GM19468 (cell line): ENCODE measurements at regions not wholly inside any gene's neighbourhood (a gene's known extent, or its start where the extent isn't known, plus 50 kb on each side); places are given as distances from the start of the nearest gene placed in this dataset.

Experiments used
- ATAC-seq: cut with Tn5 transposase; IDR thresholded peaks from one replicate; pipeline ENCODE4 v1.9.1; 2021; ENCODE audit warnings: mild to moderate bottlenecking, moderate library complexity, moderate number of reproducible peaks; ENCODE audit not compliant: unreplicated experiment; ENCODE audit errors: extremely low read depth

DNA sequence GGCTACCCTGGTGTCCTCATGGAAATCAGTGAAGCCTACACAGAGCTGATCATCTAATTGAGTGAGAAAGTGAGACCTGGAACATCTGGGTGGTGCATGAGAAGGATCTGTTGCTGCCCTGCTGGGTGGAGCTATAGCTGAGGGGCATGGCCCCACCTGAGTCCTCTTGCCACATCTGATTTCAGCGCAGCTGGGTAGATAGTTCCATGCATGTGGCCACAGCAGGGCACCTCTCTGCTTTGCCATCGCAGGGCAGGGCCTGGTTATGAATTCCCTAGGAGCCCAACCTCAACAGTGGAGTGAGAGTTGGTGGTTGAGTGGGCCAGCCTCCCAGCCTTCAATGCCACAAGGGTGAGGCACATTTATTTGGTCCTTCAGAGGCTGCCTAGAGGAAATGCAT is 407.8 kb downstream of the BCL11B start:
- ATAC-seq = no peak

DNA sequence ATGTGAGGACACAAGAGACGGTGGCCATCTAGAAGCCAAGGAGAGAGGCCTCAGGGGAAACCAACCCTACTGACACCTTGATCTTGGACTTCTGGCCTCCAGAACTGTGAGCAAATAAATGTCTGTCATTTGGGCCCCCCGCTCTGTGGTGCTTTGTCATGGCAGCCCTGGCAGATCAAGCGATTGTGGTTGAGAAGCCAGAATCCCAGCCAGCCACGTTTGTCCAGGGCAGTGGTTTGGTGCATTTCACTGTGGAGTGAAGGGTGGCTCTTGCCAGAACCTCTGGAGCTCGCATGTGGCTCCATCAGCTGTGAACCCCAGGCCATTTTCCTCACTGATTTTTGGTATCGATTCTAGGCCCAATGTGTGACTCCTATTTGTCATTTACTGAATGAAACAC is 404.9 kb downstream of the BCL11B start:
- no peak for ATAC-seq

DNA sequence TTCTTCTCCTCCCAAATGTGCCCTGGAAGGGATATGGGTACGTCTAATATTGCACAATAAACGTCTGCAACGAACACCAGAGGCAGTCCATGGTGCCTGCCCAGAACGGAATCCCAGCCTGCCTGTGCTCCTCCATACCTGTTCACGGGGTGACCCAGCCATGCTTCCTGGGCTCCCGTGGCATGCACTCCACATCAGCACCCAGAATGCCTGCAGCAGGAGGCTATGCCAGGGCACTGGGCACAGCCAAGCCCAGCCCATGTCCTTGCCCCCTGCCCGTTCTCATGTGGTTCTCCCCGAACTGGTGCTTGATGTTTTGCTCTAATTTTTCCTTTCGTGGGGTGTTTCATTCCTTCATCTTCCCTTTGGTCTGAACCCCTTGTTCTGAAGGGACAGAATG is 404.3 kb downstream of the BCL11B start:
- ATAC-seq = no peak

DNA sequence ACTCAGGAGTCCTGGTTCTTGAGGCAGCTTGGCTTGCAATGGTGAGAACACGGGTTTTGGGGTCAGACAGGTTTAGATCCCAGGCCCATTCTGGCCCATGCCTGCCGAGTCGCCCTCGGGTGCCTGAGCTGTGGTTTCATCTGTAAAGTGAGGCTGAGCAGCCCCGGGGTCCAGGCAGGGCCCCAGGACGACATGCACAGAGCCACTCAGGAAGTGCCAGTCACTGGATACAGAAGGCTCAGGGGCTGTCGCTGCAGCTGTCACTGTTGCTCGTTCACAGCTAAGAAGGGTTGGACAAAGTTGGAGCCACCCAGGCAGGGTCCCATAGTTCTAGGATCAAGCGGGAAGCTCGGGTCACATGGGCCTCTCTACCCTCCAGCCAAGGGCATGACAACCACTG is 403.1 kb downstream of the BCL11B start:
- no peak for ATAC-seq

DNA sequence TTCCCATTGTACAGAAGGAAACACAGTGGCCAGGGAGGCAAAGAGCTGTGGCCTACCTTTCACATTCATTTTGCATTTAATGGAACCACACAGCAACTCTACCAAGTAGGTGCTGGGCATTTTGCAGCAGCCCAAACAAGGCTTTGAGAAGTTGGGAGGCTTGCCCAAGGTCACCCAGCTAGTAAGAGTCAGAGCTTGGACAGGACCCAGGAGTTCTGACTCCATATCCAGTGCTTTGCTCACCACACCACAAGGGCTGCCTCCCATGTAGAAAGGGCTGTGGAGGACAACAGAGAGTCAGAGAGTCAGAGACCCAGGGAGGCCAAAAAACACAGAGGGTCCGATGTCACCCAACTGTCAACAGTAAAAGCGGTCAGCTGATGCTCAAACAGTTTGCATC is 400.2 kb downstream of the BCL11B start:
- no peak for ATAC-seq

DNA sequence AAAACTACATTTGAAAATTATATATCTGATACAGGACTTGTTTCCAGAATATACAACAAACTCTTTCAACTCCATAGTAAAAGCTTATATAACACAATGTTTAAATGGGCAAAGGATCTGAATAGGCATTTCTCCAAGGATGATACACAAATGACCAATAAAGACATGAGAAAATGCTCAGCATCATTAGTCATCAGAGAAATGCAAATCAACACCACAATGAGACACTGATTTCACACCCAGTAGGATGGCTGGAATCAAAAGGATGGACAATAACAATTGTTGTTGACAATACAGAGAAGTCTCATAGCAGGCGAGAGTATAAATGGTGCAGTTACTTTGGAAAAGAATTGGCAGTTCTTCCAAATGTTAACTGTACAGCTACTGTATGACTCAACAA is 394.9 kb downstream of the BCL11B start:
- ATAC-seq = no peak

DNA sequence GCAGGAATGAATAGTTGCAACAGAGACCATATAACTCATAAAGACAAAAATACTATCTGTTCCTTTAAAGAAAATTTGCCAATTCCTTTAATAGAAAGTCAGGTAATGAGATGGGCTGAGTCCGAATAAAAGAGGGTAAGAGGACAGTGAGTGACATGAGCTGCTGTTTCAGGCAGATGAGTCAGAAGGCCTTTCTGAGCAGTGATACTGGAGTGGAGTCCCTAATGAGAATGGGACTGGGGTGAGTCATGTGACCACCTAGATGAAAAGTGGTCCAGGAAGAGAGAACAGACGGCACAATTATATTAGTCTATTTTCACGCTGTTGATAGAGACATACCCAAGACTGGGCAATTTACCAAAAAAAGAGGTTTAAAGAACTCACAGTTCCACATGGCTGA is 393.7 kb downstream of the BCL11B start:
- no peak for ATAC-seq

DNA sequence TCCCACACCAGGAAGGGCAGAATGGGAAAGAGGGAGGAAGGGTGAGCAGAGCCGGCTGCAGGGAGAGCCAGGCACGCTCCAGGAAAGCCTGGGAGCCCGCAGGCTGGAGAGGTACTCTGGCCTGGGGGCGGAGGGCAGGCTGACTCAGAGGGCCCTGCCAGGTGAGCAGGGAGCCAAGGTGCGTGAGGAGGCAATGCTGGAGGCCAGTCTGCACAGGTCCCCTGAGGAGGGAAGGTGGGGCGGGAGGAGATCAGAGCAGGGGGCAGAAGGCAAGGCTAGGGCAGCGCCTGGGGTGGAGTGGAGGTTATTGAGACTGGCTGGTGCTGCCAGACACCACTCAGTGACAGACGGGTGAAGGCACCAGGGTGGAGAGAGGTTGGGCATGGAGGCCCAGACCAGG is 385.0 kb downstream of the BCL11B start:
- no peak for ATAC-seq

DNA sequence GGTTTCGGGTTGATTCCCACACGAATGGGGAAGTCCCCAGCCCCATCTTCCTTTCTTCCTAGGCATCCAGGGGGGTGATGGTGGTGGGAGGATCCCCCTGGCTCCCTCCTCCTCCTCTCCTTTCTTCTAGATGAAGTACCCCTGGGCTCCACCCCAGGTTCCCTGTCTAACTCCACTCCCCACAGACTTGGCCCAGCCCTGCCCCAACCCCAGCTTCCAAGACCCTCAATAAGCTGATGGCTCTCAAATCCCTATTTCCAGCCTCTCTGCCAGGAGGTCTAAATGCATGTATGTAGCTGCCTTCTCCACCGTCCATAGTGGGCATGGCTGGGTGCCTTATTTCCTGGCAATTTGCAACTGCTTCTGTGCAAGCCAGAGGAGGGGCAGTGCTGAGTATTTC is 383.7 kb downstream of the BCL11B start:
- ATAC-seq = no peak

DNA sequence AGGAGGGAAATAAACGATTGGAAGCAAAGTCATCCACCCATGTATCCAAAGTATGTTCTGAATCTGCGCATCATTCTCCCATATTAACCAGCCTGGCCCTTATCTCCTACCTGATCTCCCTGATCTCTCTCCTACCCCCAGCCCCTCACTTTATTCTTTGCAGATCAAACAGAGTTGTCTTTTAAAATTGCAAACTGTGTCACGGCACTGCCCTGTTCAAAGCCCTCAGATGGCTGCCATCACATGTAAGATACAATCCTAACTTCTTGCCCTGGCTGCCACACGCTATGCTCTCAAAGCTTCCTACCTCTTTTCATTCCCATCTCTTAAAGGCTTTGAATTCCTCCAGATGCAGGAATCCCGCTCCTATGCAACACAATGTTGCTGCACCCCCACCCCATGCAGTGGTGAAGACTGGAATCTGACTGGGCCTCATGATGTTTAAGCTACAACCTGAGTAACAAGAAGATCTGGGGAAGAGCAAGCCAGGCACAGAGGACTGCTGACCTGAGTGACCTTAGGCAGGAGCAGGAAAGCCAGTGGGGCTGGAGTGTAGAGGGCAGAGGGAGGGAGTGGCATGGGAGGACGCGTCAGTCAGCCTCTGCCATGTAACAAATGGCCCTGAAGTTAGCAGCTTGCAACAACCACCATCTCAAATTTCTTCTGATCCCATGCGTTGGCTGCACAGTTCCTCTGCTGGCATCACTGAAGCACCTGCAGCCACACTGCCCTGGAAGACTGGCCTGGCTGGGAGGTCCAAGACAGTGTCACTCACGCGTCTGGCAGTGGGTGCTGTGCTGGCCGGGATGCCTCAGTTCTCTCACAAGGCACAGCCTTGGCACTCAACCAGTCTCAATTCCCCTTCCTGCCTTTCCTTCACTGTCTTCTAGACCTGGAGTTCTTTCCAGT is 382.8 kb downstream of the BCL11B start:
- ATAC-seq = no peak

DNA sequence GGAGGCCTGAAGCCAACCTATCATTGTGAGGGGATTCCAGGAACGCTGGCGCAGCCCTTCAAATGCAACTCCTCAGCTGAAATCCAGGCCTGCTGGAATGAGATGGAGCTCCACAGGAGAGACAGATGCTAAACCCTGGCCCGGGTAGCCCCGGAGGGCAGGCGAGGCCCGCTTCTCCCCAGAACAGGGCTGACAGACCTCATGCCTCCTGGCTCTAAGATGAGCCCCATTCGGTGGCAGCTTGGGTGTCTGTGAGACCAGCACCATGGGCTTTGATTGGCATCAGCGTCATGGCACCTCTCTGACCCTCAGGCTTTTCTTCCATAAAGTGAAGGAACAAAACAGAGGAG is 382.2 kb downstream of the BCL11B start:
- no peak for ATAC-seq

DNA sequence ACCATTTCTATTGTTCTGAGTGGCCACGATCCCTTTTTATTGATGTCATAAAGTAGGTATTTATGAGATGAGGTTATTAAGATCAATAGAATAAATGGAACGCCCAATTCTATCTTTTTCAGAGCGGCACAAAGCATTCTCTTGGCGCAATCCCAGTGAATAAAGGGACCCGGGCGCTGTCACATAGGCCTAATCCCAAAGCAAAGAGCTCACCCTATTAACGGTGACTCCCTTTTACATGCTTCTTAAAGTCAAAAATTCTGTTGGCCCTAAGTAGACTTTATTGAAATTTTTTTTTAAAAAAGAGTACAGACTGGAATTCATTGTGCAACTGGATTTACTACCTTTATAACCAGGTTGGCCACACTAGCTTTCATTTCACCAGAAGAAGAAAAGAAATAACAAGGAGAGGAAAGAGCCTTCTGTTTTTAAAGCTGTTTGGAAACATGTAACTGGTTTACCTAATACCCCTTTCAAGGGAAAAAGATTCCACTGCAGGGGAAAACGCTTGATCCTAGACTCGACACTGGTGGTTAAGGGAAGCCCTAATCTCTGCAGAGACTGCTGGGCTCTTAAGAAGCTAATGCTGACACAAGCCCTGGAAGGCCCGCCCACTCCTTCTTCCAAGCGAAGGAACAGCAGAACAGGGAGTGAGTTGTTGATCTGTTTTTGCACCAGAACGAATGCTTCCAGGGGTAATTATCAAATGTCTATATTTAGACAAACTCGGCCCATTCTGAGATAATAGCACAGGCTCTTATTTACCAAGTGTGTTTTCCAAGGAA is 381.2 kb downstream of the BCL11B start:
- ATAC-seq = no peak

DNA sequence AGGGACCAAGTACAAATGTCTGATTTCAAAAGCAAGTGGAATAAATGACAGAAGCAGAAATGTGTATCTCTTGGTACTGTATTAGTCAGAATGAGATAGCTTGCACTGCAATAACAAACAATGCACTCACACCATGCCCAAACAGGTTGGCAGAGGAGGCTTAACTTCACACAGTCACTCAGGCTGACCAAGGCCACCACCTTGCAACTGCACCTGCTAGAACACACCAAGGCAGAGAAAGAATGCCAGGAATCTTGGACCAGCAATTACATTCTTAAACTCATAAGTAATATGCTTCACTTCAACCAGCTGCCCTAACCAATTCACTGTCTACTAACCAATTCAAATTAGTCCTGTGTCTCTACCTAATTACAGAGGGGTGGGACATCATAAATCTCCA is 378.3 kb downstream of the BCL11B start:
- no peak for ATAC-seq

DNA sequence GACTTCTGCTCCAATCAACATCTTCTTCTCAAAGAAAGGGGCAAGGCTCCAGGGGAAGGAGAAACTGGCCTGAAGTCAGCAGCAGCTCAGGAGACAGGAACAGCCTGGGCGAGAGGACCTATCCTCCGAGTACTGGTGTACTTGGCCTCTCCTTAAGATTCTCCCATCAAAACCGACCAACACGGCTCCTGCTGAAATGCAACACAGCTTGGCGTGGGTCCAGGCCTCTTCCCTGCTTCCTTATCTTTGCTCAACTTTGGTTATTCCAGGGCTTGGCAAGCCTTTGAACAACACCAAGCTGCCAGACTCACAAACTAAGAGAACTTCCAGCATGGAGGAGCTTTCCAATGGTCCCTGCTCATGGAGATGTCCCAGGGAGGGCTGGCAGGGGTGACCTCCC is 377.4 kb downstream of the BCL11B start:
- no peak for ATAC-seq

DNA sequence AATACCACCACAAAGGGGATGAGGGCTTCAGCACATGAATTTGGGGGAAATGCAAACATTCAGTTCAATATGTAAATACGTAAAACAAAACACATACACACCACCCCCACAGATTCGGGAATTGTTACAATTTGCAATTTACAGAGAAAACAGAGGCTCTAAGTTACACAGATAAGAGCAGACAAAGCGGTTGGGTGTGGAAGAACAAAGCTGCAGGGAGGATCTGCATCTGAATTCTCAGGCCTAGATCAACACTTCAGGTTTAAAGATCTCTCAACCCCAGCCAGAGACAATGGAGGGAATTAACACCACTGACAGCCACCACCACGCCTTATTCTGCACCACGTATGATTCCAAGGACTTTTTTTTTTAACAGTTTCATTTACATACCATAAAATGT is 375.5 kb downstream of the BCL11B start:
- ATAC-seq = no peak

DNA sequence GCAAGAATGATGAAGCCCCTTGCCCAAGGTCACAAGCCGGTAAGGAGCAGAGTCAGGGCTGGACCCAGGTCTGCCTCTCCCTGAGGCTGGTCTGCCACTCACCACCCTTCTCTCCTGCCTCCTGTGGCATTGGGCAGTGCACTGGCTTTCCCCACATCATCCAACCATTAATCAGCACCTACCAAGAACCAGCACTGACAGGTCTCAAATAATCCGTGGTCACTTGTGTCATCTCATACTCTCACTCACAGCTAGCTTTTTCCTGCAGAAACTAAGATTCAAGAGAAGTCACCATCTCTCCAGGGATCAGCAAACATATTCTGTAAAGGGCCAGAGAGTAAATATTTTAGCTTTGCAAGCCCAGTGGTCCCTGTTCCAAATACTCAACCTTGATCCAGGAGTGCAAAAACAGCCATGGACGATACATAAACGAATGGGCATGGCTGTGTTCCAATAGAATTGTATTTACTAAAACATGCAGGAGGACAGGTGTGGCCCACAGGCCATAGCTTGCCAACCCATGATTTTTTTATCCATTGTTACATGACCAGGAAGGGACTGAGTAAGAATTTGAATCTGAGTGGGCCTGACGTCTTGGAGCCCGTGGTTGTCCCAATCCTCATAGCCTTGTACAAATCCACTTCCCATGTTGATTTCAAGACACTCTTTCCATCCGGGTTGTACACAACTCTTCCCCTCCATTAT is 374.2 kb downstream of the BCL11B start:
- ATAC-seq = no peak

DNA sequence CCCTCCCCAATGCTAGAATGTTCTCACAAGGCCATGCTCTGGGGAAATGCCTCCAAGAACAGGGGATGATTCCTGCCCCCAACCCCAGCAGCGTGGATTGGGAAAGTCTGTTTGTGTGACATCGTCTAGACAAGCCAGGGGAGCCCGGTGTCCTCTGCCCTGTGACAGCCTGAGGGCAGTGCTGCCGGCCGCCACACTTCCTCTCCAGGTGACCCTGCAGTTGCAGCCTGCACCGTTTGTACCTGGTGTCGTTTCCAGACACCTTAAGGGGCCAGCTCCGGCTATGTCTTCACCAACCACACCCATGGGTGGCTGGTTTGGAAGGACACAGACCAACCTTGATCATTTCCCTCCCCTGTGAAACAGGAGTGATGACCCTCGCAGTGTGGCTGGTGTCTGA is 372.6 kb downstream of the BCL11B start:
- no peak for ATAC-seq

DNA sequence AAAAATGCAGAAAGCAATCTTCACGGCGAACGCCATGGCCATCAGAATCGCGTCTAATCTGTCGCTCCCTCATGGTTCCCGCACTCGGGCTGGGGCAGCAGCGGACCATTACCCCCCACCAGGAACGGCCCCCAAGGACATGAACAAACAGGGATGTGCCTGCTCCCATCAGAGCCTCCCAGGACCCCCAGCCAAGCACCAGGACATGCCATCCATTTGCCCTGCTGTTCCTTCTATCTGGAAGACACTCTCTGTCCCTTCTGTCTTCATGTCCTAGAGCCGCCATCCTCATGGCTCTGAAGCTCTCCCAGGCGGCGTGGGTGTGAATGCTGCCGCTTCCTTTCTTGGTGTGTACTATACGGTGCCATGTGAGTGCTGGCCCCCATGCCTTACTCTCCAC is 371.8 kb downstream of the BCL11B start:
- ATAC-seq = no peak

DNA sequence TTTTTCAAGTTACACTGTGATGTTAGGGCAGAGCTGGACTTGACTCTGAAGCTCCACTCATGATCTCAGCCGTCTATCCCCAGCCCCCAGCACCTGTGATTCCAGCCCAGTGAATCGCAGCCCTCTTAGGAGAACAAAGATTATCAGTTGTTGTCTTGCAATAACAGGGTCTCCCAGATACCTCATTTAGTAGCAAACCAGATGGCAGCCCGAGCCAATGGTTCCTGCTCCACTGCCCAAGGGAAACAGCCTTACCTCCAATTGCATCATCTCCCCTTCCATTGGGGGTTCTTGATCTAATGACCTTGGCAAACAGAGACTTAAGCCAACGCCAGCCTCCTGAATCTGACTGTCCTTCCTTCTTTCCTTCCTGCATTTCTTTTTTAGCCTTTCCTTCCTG is 371.2 kb downstream of the BCL11B start:
- no peak for ATAC-seq

DNA sequence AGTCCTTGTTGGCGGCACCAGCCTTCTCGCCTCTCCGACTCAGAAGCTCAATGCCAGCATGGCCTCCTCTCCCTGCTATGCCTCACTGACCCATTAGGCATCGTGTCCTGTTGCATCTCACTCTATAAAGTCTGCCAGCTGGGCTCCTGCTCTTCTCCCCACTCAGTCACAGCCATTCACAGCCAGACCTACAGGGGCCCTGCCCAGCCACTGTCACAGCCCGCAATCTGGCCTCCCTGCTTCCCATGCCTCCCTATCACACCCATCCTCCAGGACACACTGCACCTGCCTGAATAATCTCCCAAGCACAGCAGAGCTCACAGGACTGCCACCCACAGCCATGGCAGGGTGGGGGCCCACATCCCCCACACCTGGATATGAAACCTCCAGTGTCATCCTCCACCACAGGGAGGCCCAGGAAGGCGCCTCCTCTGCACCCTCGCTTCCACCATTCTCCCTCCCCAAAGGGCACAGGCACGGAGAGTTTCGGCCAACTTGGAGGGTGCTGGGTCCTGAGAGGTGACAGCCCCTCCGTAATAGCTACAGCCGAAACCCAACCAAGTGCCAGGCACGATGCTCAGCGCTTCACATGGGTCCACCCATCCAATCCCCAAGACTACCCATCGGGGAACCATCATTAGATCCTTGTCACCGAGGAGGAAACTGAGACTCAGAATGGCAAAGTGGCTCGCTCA is 370.3 kb downstream of the BCL11B start:
- ATAC-seq = no peak

DNA sequence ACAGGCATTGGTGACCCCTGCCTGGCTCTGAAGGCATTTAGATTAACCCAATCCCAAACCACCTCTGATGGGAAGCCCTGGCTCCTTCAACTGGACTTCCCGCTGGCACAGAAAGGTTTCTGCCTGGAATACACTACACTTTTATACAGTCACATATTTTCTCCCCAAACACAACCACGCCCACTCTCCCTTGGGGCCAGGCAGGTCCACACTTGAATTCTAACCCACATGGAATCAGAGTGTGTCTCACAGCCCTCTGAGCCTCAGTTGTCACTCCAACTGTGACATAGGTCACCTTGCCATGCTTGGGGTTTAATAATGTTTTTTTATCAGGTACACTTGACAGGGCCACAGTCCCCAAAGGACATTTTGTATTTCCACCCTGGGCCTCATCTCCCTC is 368.6 kb downstream of the BCL11B start:
- ATAC-seq = no peak
